Epithelial cell of esophagus (primary cell): ENCODE measurements at regions not wholly inside any gene's neighbourhood (a gene's known extent, or its start where the extent isn't known, plus 50 kb on each side); places are given as distances from the start of the nearest gene placed in this dataset.

Experiments used
- DNase-seq: peaks from one replicate; pipeline ENCODE4 v3.0.0; 2010; ENCODE audit warnings: low read depth
- H3K4me3 ChIP-seq: 2 replicates; pipeline ENCODE4 v1.5.1; 2011; ENCODE audit warnings: mild to moderate bottlenecking, low read length, control low read depth
- TF ChIP-seq, protein P1 (sequence below): IDR thresholded peaks from 2 replicates; pipeline ENCODE4 v1.5.1; 2011; ENCODE audit warnings: low read depth, mild to moderate bottlenecking, low read length, control low read depth, inconsistent platforms; ENCODE audit not compliant: insufficient read depth; ENCODE audit errors: missing control alignments

DNA sequence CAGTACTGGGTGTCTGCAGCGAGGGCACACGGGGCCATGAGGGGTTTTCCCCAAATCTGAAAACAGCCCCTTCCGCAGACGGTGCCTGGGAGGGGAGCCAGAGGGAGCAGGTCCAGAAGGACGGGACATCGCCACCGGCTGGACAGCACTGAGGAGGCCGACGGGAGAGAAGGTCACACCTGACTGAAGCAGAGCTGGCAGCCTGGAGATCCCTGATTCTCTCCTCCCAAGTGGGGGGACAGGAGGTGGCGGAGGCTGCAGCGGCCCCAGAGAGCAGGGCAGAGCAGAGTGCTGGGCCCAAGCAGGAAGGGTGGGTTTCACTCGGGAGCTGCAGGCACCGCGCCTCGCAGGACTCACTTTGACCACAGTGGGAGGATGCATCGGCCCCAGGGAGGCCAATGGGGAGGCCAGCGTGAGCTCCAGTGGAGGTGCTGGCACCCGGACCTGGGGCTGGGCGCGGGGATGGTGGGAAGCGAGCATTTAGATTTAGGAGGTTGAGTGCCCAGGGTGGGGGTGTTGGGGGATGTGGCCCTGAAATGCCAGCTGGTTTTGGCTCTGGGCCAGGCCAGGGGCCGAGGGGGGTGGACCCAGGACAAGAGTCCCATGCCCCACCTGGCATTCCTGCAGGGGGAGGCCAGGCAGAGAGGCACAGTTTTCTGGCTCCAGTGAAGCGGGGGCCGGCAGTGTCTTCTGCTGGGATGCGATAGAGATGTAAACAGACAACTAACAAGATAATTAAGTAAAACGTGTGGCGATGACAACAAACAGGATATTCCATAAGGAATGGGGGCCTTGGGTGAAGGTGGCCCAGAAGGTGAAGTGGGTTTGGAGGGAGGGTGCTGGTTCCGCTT, 92.3 kb upstream of the FGF3 start:
- DNase-seq = no peak
- H3K4me3 ChIP-seq = no peak overlapping the region
- TF ChIP-seq, protein P1, sequence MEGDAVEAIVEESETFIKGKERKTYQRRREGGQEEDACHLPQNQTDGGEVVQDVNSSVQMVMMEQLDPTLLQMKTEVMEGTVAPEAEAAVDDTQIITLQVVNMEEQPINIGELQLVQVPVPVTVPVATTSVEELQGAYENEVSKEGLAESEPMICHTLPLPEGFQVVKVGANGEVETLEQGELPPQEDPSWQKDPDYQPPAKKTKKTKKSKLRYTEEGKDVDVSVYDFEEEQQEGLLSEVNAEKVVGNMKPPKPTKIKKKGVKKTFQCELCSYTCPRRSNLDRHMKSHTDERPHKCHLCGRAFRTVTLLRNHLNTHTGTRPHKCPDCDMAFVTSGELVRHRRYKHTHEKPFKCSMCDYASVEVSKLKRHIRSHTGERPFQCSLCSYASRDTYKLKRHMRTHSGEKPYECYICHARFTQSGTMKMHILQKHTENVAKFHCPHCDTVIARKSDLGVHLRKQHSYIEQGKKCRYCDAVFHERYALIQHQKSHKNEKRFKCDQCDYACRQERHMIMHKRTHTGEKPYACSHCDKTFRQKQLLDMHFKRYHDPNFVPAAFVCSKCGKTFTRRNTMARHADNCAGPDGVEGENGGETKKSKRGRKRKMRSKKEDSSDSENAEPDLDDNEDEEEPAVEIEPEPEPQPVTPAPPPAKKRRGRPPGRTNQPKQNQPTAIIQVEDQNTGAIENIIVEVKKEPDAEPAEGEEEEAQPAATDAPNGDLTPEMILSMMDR = no peak

DNA sequence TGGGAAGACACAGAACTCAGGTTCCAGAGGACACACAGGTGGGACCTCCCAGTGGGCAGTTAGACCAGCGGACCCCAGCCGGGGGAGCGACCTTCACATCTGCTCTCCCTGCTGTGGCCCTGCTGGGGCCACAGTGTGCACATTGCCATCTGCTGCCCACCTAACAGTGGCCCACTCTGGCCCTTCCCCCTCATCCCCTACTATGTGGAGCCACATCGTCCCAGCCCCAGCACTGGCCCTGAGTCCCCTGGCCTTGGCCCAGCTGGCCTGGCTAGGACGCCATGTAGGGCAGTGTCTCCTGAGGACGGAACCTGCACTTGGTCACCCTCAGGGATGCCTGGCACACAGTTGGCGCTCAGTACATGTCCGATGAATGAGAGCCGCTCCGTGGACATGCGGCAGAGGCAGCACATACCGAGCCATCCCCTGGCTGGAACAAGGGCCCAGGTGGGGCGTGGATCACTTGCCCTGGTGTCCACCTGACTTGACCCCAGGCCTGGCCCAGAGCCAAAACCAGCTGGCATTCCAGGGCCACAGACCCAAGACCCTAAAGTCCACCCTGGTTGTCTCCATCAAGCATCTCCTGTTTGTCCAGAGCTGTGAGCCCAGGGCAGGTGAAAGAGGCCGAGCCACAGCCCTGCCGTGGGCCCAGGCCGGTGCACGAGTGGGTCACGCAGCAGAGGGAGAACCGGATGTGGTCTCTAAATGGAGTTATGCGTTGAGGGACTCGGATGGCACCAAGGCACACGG, 93.1 kb upstream of the FGF3 start:
- H3K4me3 ChIP-seq = no peak overlapping the region
- TF ChIP-seq, protein P1 = no peak
- no peak for DNase-seq

DNA sequence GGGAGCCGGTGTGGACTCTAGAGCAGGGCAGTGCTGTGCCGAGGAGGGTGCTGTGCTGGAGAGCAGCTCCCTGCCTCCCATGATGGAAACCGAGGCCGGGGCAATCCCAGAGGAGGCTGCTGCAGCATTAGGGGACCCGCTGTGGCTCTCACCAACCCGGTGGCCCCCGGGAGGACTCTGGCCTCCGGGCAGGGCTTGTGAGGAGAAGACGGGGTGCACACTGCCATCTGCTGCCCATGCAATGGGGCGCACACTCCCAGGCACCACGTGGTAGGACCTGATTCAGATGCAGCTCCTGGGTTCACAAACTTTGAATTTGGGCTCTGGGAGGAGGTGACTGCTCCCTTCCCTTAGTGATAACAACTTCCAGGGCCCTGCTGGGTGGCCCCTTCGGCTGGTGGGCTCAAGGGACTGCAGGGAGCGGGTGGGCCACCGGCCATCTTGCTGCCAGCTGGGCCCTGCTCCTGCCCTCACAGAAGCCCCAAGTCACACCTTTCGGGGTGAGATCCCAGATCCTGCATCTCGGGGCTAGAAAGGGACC, 93.8 kb upstream of the FGF3 start:
- TF ChIP-seq, protein P1 = peak; percentile 61
- no peak overlapping the region for H3K4me3 ChIP-seq
- peak; percentile 50 for DNase-seq

DNA sequence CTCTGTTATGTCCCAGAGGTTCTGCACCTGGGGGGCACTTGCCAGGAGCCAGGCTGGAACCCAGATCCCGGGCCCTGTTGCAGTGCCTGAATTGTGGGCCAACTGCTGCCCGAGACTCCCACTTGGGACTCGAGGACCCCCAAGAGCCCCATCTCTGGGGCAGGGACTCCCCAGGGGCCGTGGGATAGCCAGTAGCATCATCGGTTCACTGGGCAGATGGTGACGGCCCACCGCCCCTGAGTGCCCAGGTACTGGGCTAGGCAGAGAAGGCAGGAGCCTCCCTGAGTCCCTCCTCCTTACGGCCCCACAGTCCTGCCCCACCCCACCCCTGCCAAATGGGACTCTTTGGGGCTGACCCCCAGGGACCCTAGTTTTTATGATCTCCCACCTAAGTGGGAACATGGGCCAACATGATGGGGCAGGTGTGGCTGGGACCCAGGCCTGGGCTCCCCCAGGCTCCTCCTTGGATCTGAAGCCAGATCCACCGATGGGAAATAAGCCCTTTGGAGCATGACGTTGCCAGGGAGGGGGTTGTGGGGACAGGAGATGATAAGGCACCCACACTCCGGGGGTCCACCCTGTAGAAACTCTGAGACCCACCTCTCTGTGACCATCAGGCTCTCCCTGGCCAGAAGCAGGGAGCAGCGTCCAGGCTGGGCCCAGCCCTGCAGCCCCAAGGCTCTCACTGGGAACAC, 94.5 kb upstream of the FGF3 start:
- H3K4me3 ChIP-seq = no peak overlapping the region
- no peak for DNase-seq
- TF ChIP-seq, protein P1 = no peak

DNA sequence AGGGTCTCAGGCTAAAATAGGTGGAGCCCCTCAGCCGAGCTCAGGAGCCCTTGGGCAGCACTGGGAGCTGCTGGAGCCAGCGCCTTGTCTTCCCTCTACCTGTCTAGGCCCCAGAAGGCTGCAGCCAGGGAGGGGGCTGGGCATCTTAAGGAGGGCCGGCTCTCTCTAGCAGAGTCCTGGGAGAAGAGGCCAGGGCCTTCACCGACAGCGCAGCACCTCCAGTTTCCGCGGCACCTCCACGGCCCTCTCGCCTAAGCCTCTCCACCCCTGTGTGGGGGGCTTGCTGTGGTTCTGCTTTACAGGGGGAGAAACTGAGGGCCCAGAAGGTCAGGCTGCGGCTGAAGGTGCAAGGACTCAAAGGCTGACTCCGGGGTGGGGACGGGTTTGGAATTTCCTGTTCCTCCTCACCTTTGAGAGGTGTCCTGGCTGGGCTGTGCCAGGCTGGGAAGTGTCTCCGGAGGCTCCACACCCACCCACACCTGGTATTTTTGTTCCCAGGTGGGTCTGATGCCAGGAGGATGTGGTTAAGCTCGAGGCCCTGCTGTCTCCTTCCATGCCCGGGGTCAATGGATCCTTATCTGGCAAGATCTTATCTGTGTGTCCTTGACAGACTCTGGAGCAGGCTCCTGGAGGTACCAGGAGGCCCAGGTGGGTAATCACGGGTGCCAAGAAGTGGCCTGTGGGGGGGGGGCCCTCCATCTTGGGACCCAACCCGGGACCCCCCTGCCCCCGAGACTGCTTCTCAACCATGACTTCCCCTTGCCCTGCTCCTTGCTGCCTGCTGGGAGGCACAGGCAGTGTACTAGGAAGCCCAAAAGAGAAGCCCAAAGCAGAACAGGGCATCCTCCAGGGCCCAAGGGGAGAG, 95.3 kb upstream of the FGF3 start:
- no peak overlapping the region for H3K4me3 ChIP-seq
- TF ChIP-seq, protein P1 = no peak
- DNase-seq = peak; percentile 29

DNA sequence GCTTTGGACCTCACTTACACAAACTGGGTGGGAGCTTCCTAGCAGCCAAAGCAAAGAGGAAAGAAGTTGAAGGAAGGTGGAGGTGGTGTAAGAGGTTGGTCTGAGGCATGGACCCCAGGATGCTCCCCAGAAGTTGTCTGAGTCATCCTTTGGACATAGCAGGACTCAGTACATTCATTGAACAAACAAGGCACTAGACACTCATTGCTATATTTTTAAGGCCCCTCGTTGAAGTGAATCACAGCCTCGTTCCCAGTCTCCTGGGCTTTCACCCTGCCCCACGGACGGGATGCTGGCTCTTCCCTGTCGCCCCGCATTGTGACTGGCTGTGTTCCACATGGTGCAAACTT, 95.9 kb upstream of the FGF3 start:
- DNase-seq = peak; percentile 55
- H3K4me3 ChIP-seq = no peak overlapping the region
- TF ChIP-seq, protein P1 = no peak
